OCI-LY3 (cell line): ENCODE measurements at regions not wholly inside any gene's neighbourhood (a gene's known extent, or its start where the extent isn't known, plus 50 kb on each side); places are given as distances from the start of the nearest gene placed in this dataset.

Experiments
- EZH2phosphoT487 ChIP-seq: fragments of 200-600 bp; shearing (Covaris generic); IDR thresholded peaks from 2 replicates; pipeline ENCODE4 v1.6.1; 2018; ENCODE audit warnings: antibody characterized with exemption, mixed run types, low read depth
- TF ChIP-seq, protein P1 (sequence below): fragments of 200-600, 300-600 bp; sonication (generic); IDR thresholded peaks from 2 replicates; pipeline ENCODE4 v1.5.1; 2014; ENCODE audit warnings: antibody characterized with exemption, low read length, low read depth

DNA sequence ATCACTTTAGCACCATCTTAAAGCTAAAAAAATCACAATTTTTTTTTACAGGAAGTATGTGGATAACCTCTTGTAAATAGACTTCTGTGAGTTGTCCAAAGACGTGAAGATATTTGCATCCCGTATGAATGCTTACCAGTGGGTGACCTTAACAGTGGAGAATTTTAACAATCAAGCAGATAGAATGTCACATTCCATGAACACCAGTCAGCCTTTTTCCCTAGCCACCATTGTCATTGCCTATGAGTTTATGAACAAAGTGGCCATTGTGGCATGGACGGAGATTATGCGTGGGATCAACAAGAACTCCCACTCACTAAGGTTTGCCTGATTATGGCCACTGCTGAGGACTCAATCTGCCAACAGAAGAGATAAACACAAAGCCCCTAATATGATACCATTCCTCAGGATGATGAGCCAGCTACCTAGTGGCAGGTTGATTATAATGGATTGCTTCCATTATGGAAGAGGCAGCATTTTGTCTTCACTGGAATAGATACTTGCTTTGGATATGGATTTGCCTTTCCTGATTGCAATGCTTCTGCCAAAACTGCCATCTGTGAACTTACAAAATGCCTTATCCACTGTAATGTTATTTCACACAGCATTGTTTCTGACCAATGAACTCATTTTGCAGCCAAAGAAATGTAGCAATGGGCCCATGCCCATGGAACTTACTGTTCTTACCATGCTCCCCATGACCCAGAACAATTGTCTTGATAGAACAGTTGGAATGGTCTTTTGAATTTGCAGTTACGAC, 830.9 kb upstream of the NDST4 start:
- TF ChIP-seq, protein P1, sequence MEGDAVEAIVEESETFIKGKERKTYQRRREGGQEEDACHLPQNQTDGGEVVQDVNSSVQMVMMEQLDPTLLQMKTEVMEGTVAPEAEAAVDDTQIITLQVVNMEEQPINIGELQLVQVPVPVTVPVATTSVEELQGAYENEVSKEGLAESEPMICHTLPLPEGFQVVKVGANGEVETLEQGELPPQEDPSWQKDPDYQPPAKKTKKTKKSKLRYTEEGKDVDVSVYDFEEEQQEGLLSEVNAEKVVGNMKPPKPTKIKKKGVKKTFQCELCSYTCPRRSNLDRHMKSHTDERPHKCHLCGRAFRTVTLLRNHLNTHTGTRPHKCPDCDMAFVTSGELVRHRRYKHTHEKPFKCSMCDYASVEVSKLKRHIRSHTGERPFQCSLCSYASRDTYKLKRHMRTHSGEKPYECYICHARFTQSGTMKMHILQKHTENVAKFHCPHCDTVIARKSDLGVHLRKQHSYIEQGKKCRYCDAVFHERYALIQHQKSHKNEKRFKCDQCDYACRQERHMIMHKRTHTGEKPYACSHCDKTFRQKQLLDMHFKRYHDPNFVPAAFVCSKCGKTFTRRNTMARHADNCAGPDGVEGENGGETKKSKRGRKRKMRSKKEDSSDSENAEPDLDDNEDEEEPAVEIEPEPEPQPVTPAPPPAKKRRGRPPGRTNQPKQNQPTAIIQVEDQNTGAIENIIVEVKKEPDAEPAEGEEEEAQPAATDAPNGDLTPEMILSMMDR: no peak
- TF ChIP-seq EZH2phosphoT487: no peak
